ENCODE measurements at regions not wholly inside any gene's neighbourhood (a gene's known extent, or its start where the extent isn't known, plus 50 kb on each side); places are given as distances from the start of the nearest gene placed in this dataset.

DNA sequence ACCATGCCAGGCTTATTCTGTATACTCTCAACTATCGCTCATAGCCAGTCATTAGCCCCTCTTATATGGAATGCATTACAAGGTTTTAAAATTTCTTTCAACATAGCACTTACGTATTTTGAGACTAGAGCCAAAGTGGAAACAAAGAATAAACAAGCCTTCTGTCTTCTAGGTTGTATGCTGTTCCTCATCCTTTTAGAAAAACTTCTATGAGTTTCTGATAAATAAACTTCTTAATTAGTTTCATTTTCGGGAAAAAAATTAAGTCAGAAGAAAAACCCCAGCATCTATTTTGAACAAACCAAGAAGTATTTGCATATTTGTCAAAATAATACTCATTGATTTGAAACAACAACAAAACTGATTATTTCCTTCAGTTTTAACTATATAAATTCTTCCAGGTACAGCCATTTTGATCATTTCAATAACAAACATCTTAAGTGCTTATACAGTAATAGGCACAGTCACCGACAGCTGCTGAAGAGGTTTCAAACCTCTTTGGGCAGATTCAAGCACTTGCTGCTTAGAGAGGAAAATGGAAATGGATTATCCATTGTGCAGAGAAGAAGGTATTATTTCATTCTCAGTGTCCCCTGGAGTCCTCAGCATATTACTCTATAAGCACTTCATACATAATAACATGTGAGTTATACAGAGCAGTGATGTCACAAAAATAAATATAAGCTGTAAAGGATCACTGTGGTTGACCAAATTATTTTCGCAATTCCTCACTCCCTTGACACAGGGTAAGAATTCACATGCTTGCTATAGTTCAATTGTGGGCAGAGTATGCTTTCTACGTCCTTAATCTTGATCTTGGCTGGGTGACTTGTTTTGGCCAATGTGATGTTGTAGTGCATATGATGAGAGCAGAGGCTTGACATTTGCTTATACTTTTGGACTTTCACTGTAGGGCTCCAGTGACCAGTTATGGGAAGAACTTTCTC lies 833.8 kb downstream of the TRIB2 start:
- ATAC-seq (no peak), DNase-seq (ENCODE audit: extremely low read depth in 1 of 4, low spot score in 3 of 4) (no peak), FAIRE-seq (no peak)
- ChIA-PET CTCF (ENCODE audit: low intra/inter-chr PET ratio) (no interaction called here), POLR2A (no interaction called here)
- Histone ChIP-seq H3K9me3 (replicated peaks; ENCODE audit: control insufficient read depth, insufficient read depth, low read depth, low read length) (no peaks in the 10 kb centered on the region; the same call in 1 of the 2 replicates), H3K79me2 (ENCODE audit: control insufficient read depth, insufficient read depth, low read length) (no peaks in the 10 kb centered on the region), H3K4me3 (no peak overlapping the region), H2AFZ (ENCODE audit: low read depth, low read length) (no peak overlapping the region), H3K4me1 (replicated peaks in 1 of 2; ENCODE audit: control insufficient read depth in 2 of 2, insufficient read depth in 2 of 2, low read length in 2 of 2) (no peaks in the 10 kb centered on the region), H4K20me1 (replicated peaks; ENCODE audit: control insufficient read depth, insufficient read depth, low read length) (no peaks in the 10 kb centered on the region), H3K27me3 (ENCODE audit: control insufficient read depth in 2 of 2, insufficient read depth in 2 of 2, low read length in 2 of 2) (no peaks in the 10 kb centered on the region), H3K27ac (ENCODE audit: extremely low read depth, low read depth, low read length) (no peak overlapping the region), H3K9ac (ENCODE audit: insufficient read depth in 1 of 2, low read depth in 2 of 2, low read length in 2 of 2) (no peak overlapping the region), H3K36me3 (ENCODE audit: control insufficient read depth, insufficient read depth, low read length) (no peaks in the 10 kb centered on the region), H3K4me2 (ENCODE audit: insufficient read depth, low read length) (no peak overlapping the region), H3K9me1 (ENCODE audit: control insufficient read depth, insufficient read depth, low read length) (no peaks in the 10 kb centered on the region)
- in situ Hi-C loops (cut with MboI) = no loop called here
- BruUV-seq (replicated peaks) = no TSS peak
- intact Hi-C loops (cut with micrococcal nuclease) = no loop called here
- WGBS (ENCODE audit: insufficient coverage, low coverage, missing lambda C conversion rate) = under 1% methylated on average over 6 of the region's 6 CpGs
- no peak for TF ChIP-seq MYC (IDR thresholded peaks at IDR 0.05; ENCODE audit: low read depth, low read length)
- no peak for TF ChIP-seq MYC (CRISPR knock-in tag; IDR thresholded peaks at IDR 0.05; ENCODE audit: borderline replicate concordance, low read depth)
- TF ChIP-seq, protein P1, sequence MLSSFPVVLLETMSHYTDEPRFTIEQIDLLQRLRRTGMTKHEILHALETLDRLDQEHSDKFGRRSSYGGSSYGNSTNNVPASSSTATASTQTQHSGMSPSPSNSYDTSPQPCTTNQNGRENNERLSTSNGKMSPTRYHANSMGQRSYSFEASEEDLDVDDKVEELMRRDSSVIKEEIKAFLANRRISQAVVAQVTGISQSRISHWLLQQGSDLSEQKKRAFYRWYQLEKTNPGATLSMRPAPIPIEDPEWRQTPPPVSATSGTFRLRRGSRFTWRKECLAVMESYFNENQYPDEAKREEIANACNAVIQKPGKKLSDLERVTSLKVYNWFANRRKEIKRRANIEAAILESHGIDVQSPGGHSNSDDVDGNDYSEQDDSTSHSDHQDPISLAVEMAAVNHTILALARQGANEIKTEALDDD (IDR thresholded peaks at IDR 0.05) = no peak
- TF ChIP-seq FOXM1 (IDR thresholded peaks at IDR 0.05; ENCODE audit: low read depth) = no peak
- no peak for TF ChIP-seq FOXM1 (CRISPR knock-in tag; IDR thresholded peaks at IDR 0.05; ENCODE audit: low read depth)
- no peak for TF ChIP-seq BACH1 (tag; IDR thresholded peaks at IDR 0.05)
- TF ChIP-seq PHB (CRISPR knock-in tag; IDR thresholded peaks at IDR 0.05) = no peak
- TF ChIP-seq, protein P2, sequence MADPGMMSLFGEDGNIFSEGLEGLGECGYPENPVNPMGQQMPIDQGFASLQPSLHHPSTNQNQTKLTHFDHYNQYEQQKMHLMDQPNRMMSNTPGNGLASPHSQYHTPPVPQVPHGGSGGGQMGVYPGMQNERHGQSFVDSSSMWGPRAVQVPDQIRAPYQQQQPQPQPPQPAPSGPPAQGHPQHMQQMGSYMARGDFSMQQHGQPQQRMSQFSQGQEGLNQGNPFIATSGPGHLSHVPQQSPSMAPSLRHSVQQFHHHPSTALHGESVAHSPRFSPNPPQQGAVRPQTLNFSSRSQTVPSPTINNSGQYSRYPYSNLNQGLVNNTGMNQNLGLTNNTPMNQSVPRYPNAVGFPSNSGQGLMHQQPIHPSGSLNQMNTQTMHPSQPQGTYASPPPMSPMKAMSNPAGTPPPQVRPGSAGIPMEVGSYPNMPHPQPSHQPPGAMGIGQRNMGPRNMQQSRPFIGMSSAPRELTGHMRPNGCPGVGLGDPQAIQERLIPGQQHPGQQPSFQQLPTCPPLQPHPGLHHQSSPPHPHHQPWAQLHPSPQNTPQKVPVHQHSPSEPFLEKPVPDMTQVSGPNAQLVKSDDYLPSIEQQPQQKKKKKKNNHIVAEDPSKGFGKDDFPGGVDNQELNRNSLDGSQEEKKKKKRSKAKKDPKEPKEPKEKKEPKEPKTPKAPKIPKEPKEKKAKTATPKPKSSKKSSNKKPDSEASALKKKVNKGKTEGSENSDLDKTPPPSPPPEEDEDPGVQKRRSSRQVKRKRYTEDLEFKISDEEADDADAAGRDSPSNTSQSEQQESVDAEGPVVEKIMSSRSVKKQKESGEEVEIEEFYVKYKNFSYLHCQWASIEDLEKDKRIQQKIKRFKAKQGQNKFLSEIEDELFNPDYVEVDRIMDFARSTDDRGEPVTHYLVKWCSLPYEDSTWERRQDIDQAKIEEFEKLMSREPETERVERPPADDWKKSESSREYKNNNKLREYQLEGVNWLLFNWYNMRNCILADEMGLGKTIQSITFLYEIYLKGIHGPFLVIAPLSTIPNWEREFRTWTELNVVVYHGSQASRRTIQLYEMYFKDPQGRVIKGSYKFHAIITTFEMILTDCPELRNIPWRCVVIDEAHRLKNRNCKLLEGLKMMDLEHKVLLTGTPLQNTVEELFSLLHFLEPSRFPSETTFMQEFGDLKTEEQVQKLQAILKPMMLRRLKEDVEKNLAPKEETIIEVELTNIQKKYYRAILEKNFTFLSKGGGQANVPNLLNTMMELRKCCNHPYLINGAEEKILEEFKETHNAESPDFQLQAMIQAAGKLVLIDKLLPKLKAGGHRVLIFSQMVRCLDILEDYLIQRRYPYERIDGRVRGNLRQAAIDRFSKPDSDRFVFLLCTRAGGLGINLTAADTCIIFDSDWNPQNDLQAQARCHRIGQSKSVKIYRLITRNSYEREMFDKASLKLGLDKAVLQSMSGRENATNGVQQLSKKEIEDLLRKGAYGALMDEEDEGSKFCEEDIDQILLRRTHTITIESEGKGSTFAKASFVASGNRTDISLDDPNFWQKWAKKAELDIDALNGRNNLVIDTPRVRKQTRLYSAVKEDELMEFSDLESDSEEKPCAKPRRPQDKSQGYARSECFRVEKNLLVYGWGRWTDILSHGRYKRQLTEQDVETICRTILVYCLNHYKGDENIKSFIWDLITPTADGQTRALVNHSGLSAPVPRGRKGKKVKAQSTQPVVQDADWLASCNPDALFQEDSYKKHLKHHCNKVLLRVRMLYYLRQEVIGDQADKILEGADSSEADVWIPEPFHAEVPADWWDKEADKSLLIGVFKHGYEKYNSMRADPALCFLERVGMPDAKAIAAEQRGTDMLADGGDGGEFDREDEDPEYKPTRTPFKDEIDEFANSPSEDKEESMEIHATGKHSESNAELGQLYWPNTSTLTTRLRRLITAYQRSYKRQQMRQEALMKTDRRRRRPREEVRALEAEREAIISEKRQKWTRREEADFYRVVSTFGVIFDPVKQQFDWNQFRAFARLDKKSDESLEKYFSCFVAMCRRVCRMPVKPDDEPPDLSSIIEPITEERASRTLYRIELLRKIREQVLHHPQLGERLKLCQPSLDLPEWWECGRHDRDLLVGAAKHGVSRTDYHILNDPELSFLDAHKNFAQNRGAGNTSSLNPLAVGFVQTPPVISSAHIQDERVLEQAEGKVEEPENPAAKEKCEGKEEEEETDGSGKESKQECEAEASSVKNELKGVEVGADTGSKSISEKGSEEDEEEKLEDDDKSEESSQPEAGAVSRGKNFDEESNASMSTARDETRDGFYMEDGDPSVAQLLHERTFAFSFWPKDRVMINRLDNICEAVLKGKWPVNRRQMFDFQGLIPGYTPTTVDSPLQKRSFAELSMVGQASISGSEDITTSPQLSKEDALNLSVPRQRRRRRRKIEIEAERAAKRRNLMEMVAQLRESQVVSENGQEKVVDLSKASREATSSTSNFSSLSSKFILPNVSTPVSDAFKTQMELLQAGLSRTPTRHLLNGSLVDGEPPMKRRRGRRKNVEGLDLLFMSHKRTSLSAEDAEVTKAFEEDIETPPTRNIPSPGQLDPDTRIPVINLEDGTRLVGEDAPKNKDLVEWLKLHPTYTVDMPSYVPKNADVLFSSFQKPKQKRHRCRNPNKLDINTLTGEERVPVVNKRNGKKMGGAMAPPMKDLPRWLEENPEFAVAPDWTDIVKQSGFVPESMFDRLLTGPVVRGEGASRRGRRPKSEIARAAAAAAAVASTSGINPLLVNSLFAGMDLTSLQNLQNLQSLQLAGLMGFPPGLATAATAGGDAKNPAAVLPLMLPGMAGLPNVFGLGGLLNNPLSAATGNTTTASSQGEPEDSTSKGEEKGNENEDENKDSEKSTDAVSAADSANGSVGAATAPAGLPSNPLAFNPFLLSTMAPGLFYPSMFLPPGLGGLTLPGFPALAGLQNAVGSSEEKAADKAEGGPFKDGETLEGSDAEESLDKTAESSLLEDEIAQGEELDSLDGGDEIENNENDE (IDR thresholded peaks at IDR 0.05; ENCODE audit: low read depth, low read length) = no peak
- no peak for TF ChIP-seq GATAD2B (IDR thresholded peaks at IDR 0.05; ENCODE audit: borderline replicate concordance)
- TF ChIP-seq HMGN3 (IDR thresholded peaks at IDR 0.05; ENCODE audit: borderline replicate concordance, extremely low read depth, insufficient read length, low read depth, low read length) = no peak
